DND-41 (cell line): ENCODE measurements at regions not wholly inside any gene's neighbourhood (a gene's known extent, or its start where the extent isn't known, plus 50 kb on each side); places are given as distances from the start of the nearest gene placed in this dataset.

Experiments used
- ATAC-seq: fragments of 200-7000 bp; cut with Tn5 transposase; 3 replicates; pipeline ENCODE4 v1.9.1; 2021; ENCODE audit warnings: low read depth; ENCODE audit not compliant: insufficient read depth
- DNase-seq: peaks from one replicate; pipeline ENCODE4 v3.0.0-alpha.2; 2020
- H2AFZ ChIP-seq: 2 replicates; pipeline ENCODE4 v1.6.0; 2012; ENCODE audit warnings: low read depth, low read length
- H3K27ac ChIP-seq: 2 replicates; pipeline ENCODE4 v1.5.1; 2012; ENCODE audit warnings: low read length, inconsistent platforms
- H3K27me3 ChIP-seq: fragments of 200-600 bp; sonication (generic); 2 replicates; pipeline ENCODE4 v1.6.0; 2012; ENCODE audit warnings: low read length, mild to moderate bottlenecking, inconsistent platforms; ENCODE audit not compliant: insufficient read depth, poor library complexity
- H3K36me3 ChIP-seq: 2 replicates; pipeline ENCODE4 v1.5.1; 2012; ENCODE audit warnings: low read length, inconsistent platforms; ENCODE audit not compliant: insufficient read depth
- H3K4me1 ChIP-seq: 2 replicates; pipeline ENCODE4 v1.5.1; 2012; ENCODE audit warnings: mild to moderate bottlenecking, low read length; ENCODE audit not compliant: insufficient read depth
- H3K4me2 ChIP-seq: 2 replicates; pipeline ENCODE4 v1.6.0; 2012; ENCODE audit warnings: mild to moderate bottlenecking, moderate library complexity, low read length, inconsistent platforms; ENCODE audit not compliant: insufficient read depth
- H3K4me3 ChIP-seq, 2 experiments: fragments of 200-600 bp in 1 of 2; shearing (Covaris generic) in 1 of 2; 2 replicates each; pipeline ENCODE4 v1.5.1; 2012 to 2016; ENCODE audit warnings: inconsistent platforms in 2 of 2, low read length in 2 of 2, mild to moderate bottlenecking in 2 of 2, low read depth in 1 of 2, moderate library complexity in 1 of 2
- H3K79me2 ChIP-seq: 2 replicates; pipeline ENCODE4 v1.6.0; 2012; ENCODE audit warnings: low read length, inconsistent platforms; ENCODE audit not compliant: insufficient read depth
- H3K9ac ChIP-seq: 2 replicates; pipeline ENCODE4 v1.6.0; 2012; ENCODE audit warnings: low read depth, mild to moderate bottlenecking, inconsistent platforms, low read length, moderate library complexity
- H3K9me3 ChIP-seq: 2 replicates; pipeline ENCODE4 v1.5.1; 2012; ENCODE audit warnings: low read length, moderate library complexity, mild to moderate bottlenecking, inconsistent platforms; ENCODE audit not compliant: insufficient read depth, severe bottlenecking
- H4K20me1 ChIP-seq: 2 replicates; pipeline ENCODE4 v1.6.0; 2012; ENCODE audit warnings: low read length; ENCODE audit not compliant: insufficient read depth
- EZH2 ChIP-seq: IDR thresholded peaks from 3 replicates; pipeline ENCODE4 v1.6.1; 2012; ENCODE audit warnings: borderline replicate concordance, low read depth, mild to moderate bottlenecking, moderate library complexity, low read length, inconsistent platforms; ENCODE audit not compliant: severe bottlenecking
- TF ChIP-seq, protein P1 (sequence below): IDR thresholded peaks from 2 replicates; pipeline ENCODE4 v1.5.1; 2012; ENCODE audit warnings: borderline replicate concordance, low read length, moderate library complexity, mild to moderate bottlenecking; ENCODE audit not compliant: poor library complexity, severe bottlenecking; ENCODE audit errors: extremely low read depth

- H4K20me1 ChIP-seq, result no peaks in the 10 kb centered on the region; the same call in 1 of the 2 replicates
- no peaks in the 10 kb centered on the region for H3K36me3 ChIP-seq
- no peak for TF ChIP-seq EZH2
- TF ChIP-seq, protein P1, sequence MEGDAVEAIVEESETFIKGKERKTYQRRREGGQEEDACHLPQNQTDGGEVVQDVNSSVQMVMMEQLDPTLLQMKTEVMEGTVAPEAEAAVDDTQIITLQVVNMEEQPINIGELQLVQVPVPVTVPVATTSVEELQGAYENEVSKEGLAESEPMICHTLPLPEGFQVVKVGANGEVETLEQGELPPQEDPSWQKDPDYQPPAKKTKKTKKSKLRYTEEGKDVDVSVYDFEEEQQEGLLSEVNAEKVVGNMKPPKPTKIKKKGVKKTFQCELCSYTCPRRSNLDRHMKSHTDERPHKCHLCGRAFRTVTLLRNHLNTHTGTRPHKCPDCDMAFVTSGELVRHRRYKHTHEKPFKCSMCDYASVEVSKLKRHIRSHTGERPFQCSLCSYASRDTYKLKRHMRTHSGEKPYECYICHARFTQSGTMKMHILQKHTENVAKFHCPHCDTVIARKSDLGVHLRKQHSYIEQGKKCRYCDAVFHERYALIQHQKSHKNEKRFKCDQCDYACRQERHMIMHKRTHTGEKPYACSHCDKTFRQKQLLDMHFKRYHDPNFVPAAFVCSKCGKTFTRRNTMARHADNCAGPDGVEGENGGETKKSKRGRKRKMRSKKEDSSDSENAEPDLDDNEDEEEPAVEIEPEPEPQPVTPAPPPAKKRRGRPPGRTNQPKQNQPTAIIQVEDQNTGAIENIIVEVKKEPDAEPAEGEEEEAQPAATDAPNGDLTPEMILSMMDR, result no peak
- H3K27me3 ChIP-seq, result no peaks in the 10 kb centered on the region
- H3K27ac ChIP-seq, result no peak overlapping the region
- no peaks in the 10 kb centered on the region for H3K9me3 ChIP-seq
- no peak overlapping the region for H3K4me2 ChIP-seq
- H3K4me3 ChIP-seq, result no peak overlapping the region
- no peak overlapping the region for H3K9ac ChIP-seq
- H3K4me1 ChIP-seq, result no peaks in the 10 kb centered on the region
- DNase-seq (no peak), ATAC-seq (no peak)
- no peaks in the 10 kb centered on the region for H3K79me2 ChIP-seq
- no peak overlapping the region for H2AFZ ChIP-seq
Observed at GRCh38 chr1:29677028-29678024, 441.0 kb downstream of the PTPRU start.

DNA sequence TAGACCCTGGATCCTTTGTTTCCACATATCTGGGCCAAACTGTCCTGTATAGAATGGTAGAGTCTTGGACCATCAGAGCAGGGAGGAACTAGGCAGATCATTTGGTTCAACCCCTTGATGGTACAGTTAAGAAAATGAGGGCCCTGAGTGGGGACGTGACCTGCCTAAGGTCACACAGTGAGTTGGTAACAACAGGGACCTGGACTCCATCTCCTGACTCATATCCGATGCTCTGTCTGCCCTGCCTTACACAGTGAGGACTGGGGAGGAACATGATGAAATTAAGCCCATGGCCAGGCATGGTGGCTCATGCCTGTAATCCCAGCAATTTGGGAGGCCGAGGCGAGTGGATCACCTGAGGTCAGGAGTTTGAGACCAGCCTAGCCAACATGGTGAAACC, 440.2 kb downstream of the PTPRU start:
- Histone ChIP-seq H3K4me3 (no peak overlapping the region), H3K4me1 (no peaks in the 10 kb centered on the region), H2AFZ (no peak overlapping the region), H4K20me1 (no peaks in the 10 kb centered on the region; the same call in 1 of the 2 replicates), H3K9ac (no peak overlapping the region), H3K9me3 (no peaks in the 10 kb centered on the region), H3K27ac (no peak overlapping the region), H3K27me3 (no peaks in the 10 kb centered on the region), H3K4me2 (no peak overlapping the region), H3K36me3 (no peaks in the 10 kb centered on the region), H3K79me2 (no peaks in the 10 kb centered on the region)
- no peak for TF ChIP-seq EZH2
- TF ChIP-seq, protein P1, result no peak
- ATAC-seq (no peak), DNase-seq (no peak)

DNA sequence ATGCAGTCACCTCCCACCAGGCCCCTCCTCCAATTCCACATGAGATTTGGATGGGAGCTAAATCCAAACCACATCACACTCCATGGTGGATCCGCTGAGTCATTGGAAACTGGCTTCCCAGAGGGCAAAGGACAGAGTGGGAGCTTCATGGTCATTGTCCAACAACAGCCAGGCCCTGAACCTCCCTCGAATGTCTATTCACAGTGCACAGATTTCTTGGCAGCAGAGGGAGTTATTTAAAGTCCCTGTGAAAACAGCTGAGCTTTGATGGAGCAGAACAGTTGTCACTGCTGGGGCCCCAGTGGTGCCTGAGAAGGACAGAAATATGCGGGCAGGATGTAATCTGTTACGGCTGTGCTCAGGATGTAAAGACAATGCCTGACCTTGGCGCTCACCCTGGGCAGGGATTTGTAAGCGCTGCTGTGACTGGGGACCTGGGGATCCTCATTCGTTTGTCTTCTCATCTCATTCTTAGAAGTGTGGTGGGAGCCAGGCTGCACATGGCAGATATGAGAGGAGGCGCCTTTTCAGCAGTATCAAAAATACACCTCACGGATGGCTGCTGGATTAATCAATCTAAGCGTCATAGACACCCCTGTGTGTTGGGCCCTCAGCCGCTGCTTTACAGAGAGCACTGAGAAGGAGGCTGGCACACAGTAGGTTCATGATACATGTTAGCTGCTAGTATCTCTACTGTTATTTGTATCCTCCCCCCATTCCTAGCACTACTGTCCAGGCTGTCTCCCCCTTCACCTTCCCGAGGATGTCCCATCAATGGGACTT, 439.4 kb downstream of the PTPRU start:
- H3K4me1 ChIP-seq, result no peaks in the 10 kb centered on the region
- no peaks in the 10 kb centered on the region for H3K27me3 ChIP-seq
- H2AFZ ChIP-seq, result no peak overlapping the region
- H3K27ac ChIP-seq, result no peak overlapping the region
- ATAC-seq, result no peak
- no peak for DNase-seq
- no peaks in the 10 kb centered on the region for H3K79me2 ChIP-seq
- no peak overlapping the region for H3K9ac ChIP-seq
- H3K4me2 ChIP-seq, result no peak overlapping the region
- H3K4me3 ChIP-seq, result no peak overlapping the region
- H3K36me3 ChIP-seq, result no peaks in the 10 kb centered on the region
- no peaks in the 10 kb centered on the region; the same call in 1 of the 2 replicates for H4K20me1 ChIP-seq
- no peak for TF ChIP-seq EZH2
- no peaks in the 10 kb centered on the region for H3K9me3 ChIP-seq
